ENCODE measurements at regions not wholly inside any gene's neighbourhood (a gene's known extent, or its start where the extent isn't known, plus 50 kb on each side); places are given as distances from the start of the nearest gene placed in this dataset.

DNA sequence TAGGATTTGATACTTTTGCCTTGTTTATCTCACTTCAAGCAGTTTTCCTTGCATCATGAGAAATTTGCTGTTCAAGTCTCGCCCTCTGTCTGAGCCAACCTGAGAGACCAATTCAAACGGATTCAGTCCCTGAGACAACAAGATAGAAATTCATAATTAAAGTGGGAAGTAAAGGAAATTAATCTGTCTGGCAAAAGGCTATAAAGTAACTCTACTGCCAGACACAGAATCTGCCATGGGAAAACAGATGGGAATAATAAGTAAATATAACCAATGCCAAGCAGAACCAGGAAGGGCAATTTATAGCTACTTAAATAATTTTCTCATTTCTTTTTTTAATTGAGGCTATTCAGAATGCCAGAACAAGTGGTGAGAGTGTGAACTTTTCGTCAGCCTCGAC is 239.6 kb downstream of the TFAP2C start:
- TF ChIP-seq POLR2AphosphoS5 (IDR thresholded peaks at IDR 0.05; ENCODE audit: low read depth, low read length) (no peak), SIN3A (IDR thresholded peaks at IDR 0.05; ENCODE audit: borderline replicate concordance, insufficient read depth, low read depth, low read length) (no peak)
- TF ChIP-seq, protein P1, sequence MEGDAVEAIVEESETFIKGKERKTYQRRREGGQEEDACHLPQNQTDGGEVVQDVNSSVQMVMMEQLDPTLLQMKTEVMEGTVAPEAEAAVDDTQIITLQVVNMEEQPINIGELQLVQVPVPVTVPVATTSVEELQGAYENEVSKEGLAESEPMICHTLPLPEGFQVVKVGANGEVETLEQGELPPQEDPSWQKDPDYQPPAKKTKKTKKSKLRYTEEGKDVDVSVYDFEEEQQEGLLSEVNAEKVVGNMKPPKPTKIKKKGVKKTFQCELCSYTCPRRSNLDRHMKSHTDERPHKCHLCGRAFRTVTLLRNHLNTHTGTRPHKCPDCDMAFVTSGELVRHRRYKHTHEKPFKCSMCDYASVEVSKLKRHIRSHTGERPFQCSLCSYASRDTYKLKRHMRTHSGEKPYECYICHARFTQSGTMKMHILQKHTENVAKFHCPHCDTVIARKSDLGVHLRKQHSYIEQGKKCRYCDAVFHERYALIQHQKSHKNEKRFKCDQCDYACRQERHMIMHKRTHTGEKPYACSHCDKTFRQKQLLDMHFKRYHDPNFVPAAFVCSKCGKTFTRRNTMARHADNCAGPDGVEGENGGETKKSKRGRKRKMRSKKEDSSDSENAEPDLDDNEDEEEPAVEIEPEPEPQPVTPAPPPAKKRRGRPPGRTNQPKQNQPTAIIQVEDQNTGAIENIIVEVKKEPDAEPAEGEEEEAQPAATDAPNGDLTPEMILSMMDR (IDR thresholded peaks at IDR 0.05), result no peak
